Prostate gland (tissue), 2 donors: ENCODE measurements at regions not wholly inside any gene's neighbourhood (a gene's known extent, or its start where the extent isn't known, plus 50 kb on each side); places are given as distances from the start of the nearest gene placed in this dataset.

Source experiments
- POLR2A ChIP-seq: fragments of 450-650 bp; IDR thresholded peaks from one replicate; pipeline ENCODE4 v1.6.1; 2016; ENCODE audit warnings: antibody characterized with exemption, mild to moderate bottlenecking
- TF ChIP-seq, protein P1 (sequence below), 4 experiments: fragments of 200-600 bp in 2 of 4; fragments of 450-650 bp in 2 of 4; sonication (generic) in 2 of 4; IDR thresholded peaks; 1 replicate in 3 of 4; 2 replicates in 1 of 4; pipeline ENCODE4 v1.5.1; 2016 to 2019; ENCODE audit warnings: antibody characterized with exemption in 4 of 4, mild to moderate bottlenecking in 2 of 4, moderate library complexity in 2 of 4

DNA sequence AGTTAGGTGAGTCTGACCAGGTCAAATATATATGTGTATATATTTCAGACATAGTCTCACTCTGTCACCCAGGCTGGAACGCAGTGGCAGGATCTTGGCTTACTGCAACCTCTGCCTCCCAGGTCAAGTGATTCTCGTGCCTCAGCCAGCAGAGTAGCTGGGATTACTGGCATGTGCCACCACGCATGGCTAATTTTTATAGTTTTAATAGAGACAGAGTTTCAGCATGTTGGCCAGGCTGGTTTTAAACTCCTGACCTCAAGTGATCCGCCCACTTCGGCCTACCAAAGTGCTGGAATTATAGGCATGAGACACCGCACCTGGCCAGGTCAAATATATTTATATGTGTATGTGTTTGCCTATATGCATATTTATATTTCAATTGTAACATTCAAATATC, 581.5 kb upstream of the B3GALT2 start:
- TF ChIP-seq POLR2A, result no peak
- TF ChIP-seq, protein P1, sequence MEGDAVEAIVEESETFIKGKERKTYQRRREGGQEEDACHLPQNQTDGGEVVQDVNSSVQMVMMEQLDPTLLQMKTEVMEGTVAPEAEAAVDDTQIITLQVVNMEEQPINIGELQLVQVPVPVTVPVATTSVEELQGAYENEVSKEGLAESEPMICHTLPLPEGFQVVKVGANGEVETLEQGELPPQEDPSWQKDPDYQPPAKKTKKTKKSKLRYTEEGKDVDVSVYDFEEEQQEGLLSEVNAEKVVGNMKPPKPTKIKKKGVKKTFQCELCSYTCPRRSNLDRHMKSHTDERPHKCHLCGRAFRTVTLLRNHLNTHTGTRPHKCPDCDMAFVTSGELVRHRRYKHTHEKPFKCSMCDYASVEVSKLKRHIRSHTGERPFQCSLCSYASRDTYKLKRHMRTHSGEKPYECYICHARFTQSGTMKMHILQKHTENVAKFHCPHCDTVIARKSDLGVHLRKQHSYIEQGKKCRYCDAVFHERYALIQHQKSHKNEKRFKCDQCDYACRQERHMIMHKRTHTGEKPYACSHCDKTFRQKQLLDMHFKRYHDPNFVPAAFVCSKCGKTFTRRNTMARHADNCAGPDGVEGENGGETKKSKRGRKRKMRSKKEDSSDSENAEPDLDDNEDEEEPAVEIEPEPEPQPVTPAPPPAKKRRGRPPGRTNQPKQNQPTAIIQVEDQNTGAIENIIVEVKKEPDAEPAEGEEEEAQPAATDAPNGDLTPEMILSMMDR (IDR thresholded peaks at IDR 0.05), result no peak
